GM10266 (cell line): ENCODE measurements at regions not wholly inside any gene's neighbourhood (a gene's known extent, or its start where the extent isn't known, plus 50 kb on each side); places are given as distances from the start of the nearest gene placed in this dataset.

Experiments
- DNase-seq: peaks from one replicate; pipeline ENCODE4 v3.0.0; 2012; ENCODE audit errors: extremely low spot score
- TF ChIP-seq, protein P1 (sequence below): IDR thresholded peaks from 2 replicates; pipeline ENCODE4 v1.5.1; 2012; ENCODE audit warnings: mild to moderate bottlenecking, low read depth; ENCODE audit not compliant: control insufficient read depth, insufficient read depth; ENCODE audit errors: missing control alignments

DNA sequence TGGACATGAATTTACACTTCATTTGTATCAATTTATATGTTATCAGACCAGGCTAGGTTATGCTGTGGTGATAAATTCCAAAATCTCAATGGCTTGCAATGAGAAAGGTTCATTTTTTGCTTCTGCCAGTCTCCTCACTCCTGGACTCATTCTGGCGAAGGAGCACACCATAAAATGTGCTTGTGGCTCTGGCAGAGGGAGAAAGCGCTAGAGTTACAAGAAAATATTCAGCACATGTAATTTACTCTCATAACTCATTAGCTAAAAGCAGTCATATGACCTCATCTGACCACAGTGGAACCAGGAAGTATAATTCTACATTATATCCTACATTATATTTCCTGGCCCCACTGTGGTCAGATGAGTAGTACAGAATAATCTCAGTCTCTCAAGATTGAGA lies 193.8 kb downstream of the BCHE start:
- no peak for DNase-seq
- TF ChIP-seq, protein P1, sequence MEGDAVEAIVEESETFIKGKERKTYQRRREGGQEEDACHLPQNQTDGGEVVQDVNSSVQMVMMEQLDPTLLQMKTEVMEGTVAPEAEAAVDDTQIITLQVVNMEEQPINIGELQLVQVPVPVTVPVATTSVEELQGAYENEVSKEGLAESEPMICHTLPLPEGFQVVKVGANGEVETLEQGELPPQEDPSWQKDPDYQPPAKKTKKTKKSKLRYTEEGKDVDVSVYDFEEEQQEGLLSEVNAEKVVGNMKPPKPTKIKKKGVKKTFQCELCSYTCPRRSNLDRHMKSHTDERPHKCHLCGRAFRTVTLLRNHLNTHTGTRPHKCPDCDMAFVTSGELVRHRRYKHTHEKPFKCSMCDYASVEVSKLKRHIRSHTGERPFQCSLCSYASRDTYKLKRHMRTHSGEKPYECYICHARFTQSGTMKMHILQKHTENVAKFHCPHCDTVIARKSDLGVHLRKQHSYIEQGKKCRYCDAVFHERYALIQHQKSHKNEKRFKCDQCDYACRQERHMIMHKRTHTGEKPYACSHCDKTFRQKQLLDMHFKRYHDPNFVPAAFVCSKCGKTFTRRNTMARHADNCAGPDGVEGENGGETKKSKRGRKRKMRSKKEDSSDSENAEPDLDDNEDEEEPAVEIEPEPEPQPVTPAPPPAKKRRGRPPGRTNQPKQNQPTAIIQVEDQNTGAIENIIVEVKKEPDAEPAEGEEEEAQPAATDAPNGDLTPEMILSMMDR: no peak

DNA sequence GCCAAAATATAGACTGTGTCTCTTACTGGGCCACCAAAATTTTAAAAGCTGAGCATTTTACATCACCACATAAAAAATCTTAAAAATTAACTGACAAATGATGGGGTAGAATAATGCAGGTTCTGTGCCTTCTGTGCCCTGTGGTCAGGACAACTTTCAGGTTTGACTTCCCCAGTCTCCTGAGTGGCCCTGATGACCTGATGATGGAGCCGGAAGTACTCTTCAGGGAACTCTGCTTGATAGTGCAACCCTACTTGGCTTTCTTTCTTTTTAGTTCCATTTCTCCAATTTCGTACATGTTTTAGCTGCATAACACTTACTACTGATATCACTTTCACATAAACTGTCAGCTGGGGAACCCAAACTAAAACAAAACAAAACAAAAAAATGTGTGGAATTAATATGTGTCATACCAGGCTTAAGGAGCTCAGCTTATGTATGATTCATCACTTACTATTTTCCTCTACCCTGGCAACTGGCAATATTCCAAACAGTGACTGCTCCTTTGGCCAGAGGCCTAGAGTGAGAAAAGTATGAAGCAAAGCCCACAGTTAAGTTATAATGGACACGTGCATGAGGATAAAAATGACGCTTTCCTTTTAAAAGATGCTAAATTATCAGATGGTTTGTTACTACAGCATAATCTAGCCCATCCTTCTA lies 194.3 kb downstream of the BCHE start:
- DNase-seq: no peak
- TF ChIP-seq, protein P1: no peak

DNA sequence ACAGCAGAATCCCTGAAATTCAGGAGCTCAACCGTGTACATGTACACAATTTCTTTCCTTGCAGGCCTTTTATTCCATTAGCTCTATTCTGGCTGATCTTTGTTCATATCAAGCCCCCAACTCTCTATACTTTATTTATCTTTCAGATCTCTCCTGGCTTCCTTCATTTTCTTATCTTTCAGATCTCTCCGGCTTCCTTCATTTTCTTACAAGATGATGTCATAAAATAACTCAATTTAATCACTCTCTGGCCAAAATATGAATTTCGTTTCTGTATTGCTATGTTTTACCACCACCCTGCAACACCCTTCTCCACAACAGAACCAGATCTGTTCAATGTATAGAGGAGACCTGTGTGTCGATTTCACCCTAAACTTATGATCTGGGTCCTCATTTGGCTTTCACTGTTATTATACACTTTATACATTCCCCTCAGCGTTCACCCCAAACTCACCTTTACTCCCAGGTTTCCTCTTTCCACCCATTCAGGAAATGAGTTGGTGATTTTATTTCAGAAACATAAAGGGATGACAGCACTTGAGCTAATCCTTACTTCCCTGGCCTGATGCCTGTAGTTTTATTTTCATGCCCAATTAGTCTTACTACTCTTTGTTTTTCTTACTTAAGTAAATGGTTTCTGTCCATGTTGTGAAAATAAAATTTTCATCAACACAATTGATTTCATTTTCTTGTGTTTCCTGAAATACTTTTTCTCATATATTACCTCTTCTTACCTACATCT lies 195.5 kb downstream of the BCHE start:
- no peak for DNase-seq
- TF ChIP-seq, protein P1: no peak

DNA sequence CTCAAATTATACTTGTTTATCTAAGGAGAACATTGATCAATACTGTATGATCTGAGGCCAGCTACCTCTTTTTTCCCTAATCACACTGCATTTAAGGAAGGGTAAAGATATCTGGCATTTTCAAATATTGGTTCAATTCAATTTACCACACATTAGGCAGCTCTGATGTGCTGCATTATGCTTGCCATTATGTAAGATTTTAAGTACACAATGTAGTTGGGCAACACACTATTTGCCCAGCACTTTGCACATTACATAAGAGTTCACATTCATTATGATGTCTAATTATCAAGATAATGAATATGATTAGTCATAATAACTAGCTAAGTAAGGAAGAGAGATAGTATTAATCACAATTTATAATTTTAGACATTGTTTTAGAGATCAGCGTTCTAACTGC lies 196.3 kb downstream of the BCHE start:
- no peak for DNase-seq
- TF ChIP-seq, protein P1: no peak

DNA sequence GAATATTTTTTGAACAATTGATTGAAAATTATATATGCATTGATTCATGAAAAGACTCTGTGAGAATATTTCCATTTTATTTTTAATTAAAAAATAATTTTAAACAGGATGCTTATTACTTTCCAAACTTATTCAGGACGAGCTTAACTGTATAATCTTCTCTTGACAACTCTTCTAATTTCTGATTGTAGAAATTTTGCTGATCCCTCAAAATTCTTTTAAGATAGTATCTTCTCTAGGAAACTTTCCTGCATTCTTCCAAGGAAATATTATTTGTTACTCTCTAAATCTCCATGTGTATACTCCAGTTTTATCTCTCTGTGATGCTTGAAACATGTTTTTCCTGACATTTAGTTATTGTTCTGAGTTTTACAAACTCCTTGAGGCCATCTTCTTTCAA lies 197.2 kb downstream of the BCHE start:
- TF ChIP-seq, protein P1: no peak
- no peak for DNase-seq

DNA sequence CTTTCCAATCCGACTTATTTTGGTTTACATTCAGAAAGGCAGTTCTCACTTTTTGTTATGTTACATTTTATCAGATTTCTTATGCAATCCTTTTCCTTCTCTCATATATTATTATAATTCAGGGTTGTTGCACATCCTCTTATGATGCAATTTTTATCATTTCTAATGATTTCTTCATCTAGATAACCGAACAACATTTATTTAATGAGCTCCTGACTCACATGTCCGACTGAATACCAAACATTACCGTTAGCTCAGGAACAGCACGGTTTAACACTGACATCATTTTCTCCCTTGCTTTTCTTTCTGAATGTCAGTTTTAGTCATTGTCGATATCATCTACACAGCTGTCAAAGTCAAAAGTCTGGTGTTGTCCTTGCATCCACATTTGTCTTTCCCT lies 199.2 kb downstream of the BCHE start:
- TF ChIP-seq, protein P1: no peak
- DNase-seq: no peak

DNA sequence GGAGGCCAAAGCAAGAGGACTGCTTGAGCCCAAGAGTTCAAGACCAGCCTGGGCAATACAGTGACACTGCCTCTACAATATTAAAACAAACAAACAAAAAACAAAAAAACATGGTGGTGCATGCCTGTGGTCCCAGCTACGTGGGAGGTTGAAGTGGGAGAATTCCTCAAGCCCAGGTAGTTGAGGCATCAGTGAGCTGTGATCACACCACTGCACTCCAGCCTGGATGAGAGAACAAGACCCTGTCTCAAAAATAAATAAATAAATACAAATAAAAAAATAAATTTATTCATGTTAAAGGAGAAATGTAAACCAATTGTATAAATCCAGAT lies 200.6 kb downstream of the BCHE start:
- TF ChIP-seq, protein P1: no peak
- DNase-seq: no peak
